ENCODE measurements at regions not wholly inside any gene's neighbourhood (a gene's known extent, or its start where the extent isn't known, plus 50 kb on each side); places are given as distances from the start of the nearest gene placed in this dataset.

GRCh38 chr6:47116606-47117005, 74.5 kb upstream of the ADGRF1 start:
- no peaks in the 10 kb centered on the region for H3K36me3 ChIP-seq (ENCODE audit: control insufficient read depth, insufficient read depth, low read length)
- ChIA-PET POLR2A (no interaction called here), CTCF (ENCODE audit: low intra/inter-chr PET ratio) (no interaction called here)
- FAIRE-seq, result no peak
- no peak overlapping the region for H3K4me2 ChIP-seq (ENCODE audit: insufficient read depth, low read length)
- H3K4me3 ChIP-seq, result no peak overlapping the region
- intact Hi-C loops (cut with micrococcal nuclease) (no loop called here), in situ Hi-C loops (cut with MboI) (no loop called here)
- ATAC-seq, result peak; percentile 28; the same call in 1 of the 3 replicates
- H4K20me1 ChIP-seq (replicated peaks; ENCODE audit: control insufficient read depth, insufficient read depth, low read length), result no peaks in the 10 kb centered on the region
- no peak overlapping the region for H2AFZ ChIP-seq (ENCODE audit: low read depth, low read length)
- H3K27ac ChIP-seq (ENCODE audit: extremely low read depth, low read depth, low read length), result no peak overlapping the region
- no peaks in the 10 kb centered on the region for H3K27me3 ChIP-seq (ENCODE audit: control insufficient read depth in 2 of 2, insufficient read depth in 2 of 2, low read length in 2 of 2)
- 27% methylated on average over 6 of the region's 6 CpGs for WGBS (ENCODE audit: insufficient coverage, low coverage, missing lambda C conversion rate)
- no TSS peak for BruUV-seq (replicated peaks)
- no peaks in the 10 kb centered on the region for H3K79me2 ChIP-seq (ENCODE audit: control insufficient read depth, insufficient read depth, low read length)
- no peaks in the 10 kb centered on the region; a peak in 2 of 5 replicates for H3K4me1 ChIP-seq (replicated peaks in 1 of 2; ENCODE audit: control insufficient read depth in 2 of 2, insufficient read depth in 2 of 2, low read length in 2 of 2)
- H3K9me1 ChIP-seq (ENCODE audit: control insufficient read depth, insufficient read depth, low read length), result no peaks in the 10 kb centered on the region
- no peak for DNase-seq (ENCODE audit: extremely low read depth in 1 of 4, low spot score in 3 of 4)
- H3K9ac ChIP-seq (ENCODE audit: insufficient read depth in 1 of 2, low read depth in 2 of 2, low read length in 2 of 2), result no peak overlapping the region
- H3K9me3 ChIP-seq (replicated peaks; ENCODE audit: control insufficient read depth, insufficient read depth, low read depth, low read length), result no peaks in the 10 kb centered on the region
- TF ChIP-seq FOXM1 (IDR thresholded peaks at IDR 0.05; ENCODE audit: low read depth) (no peak), FOXM1 (CRISPR knock-in tag; IDR thresholded peaks at IDR 0.05; ENCODE audit: low read depth) (no peak), YBX1 (IDR thresholded peaks at IDR 0.05) (no peak), SMAD3 (CRISPR knock-in tag; conservative IDR thresholded peaks at IDR 0.05) (no peak), TBP (optimal IDR thresholded peaks at IDR 0.05; ENCODE audit: low read depth, low read length) (no peak), MEIS2 (IDR thresholded peaks at IDR 0.05; ENCODE audit: partially characterized antibody) (no peak)

DNA sequence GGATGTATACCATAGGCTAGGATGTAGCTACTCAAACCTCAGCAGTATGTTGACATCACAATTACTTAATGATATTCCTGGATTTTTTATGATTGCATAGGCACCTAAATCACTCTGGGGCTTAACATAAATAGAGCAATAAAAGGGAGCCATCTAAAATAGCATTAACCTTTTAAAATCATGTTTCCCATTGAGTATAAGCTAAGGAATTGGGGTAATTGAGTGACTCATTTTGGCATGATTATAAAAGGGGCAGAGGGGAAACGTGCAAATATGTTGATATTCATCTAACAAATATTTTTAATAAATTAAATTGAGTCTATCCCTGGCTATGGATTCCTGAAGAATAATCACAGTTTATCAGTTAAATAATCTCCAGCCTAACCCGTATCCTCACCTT, 74.0 kb upstream of the ADGRF1 start:
- CTCF ChIA-PET (ENCODE audit: low intra/inter-chr PET ratio), result no interaction called here
- POLR2A ChIA-PET, result no interaction called here

More for the DNA sequence above, 74.0 kb upstream of the ADGRF1 start:
- FAIRE-seq, result no peak
- no peaks in the 10 kb centered on the region for H3K36me3 ChIP-seq (ENCODE audit: control insufficient read depth, insufficient read depth, low read length)
- no peak overlapping the region for H3K4me3 ChIP-seq
- no peak for DNase-seq (ENCODE audit: extremely low read depth in 1 of 4, low spot score in 3 of 4)
- TF ChIP-seq MEIS2 (IDR thresholded peaks at IDR 0.05; ENCODE audit: partially characterized antibody) (no peak), LEF1 (IDR thresholded peaks at IDR 0.05) (no peak), ARHGAP35 (IDR thresholded peaks at IDR 0.05; ENCODE audit: partially characterized antibody) (no peak), TCF7 (IDR thresholded peaks at IDR 0.05; ENCODE audit: borderline replicate concordance) (no peak), ZNF507 (tag; conservative IDR thresholded peaks at IDR 0.05) (no peak), TBL1XR1 (IDR thresholded peaks at IDR 0.05; ENCODE audit: low read length in 2 of 2) (no peak), BMI1 (IDR thresholded peaks at IDR 0.05; ENCODE audit: low read length) (no peak), PRMT5 (CRISPR knock-in tag; IDR thresholded peaks at IDR 0.05) (no peak), ZNF764 (CRISPR knock-in tag; IDR thresholded peaks at IDR 0.05; ENCODE audit: low read depth) (no peak), PHF20 (IDR thresholded peaks at IDR 0.05; ENCODE audit: partially characterized antibody) (no peak), CREB5 (CRISPR knock-in tag; IDR thresholded peaks at IDR 0.05) (no peak), SMARCE1 (IDR thresholded peaks at IDR 0.05) (no peak), ETS1 (conservative IDR thresholded peaks at IDR 0.05; ENCODE audit: control insufficient read depth, low read depth, low read length) (no peak)
- H3K9me3 ChIP-seq (replicated peaks; ENCODE audit: control insufficient read depth, insufficient read depth, low read depth, low read length), result no peaks in the 10 kb centered on the region
- intact Hi-C loops (cut with micrococcal nuclease), result no loop called here
- H3K27ac ChIP-seq (ENCODE audit: extremely low read depth, low read depth, low read length), result no peak overlapping the region
- no peaks in the 10 kb centered on the region; a peak in 2 of 5 replicates for H3K4me1 ChIP-seq (replicated peaks in 1 of 2; ENCODE audit: control insufficient read depth in 2 of 2, insufficient read depth in 2 of 2, low read length in 2 of 2)
- no peaks in the 10 kb centered on the region for H3K27me3 ChIP-seq (ENCODE audit: control insufficient read depth in 2 of 2, insufficient read depth in 2 of 2, low read length in 2 of 2)
- no peak overlapping the region for H3K4me2 ChIP-seq (ENCODE audit: insufficient read depth, low read length)
- no peaks in the 10 kb centered on the region for H3K79me2 ChIP-seq (ENCODE audit: control insufficient read depth, insufficient read depth, low read length)
- ATAC-seq, result no peak
- WGBS (ENCODE audit: insufficient coverage, low coverage, missing lambda C conversion rate), result 22% methylated on average over 2 of the region's 2 CpGs
- H2AFZ ChIP-seq (ENCODE audit: low read depth, low read length), result no peak overlapping the region
- no TSS peak for BruUV-seq (replicated peaks)
- no peaks in the 10 kb centered on the region for H3K9me1 ChIP-seq (ENCODE audit: control insufficient read depth, insufficient read depth, low read length)
- H4K20me1 ChIP-seq (replicated peaks; ENCODE audit: control insufficient read depth, insufficient read depth, low read length), result no peaks in the 10 kb centered on the region
- in situ Hi-C loops (cut with MboI), result no loop called here
- H3K9ac ChIP-seq (ENCODE audit: insufficient read depth in 1 of 2, low read depth in 2 of 2, low read length in 2 of 2), result no peak overlapping the region
